ENCODE measurements at regions not wholly inside any gene's neighbourhood (a gene's known extent, or its start where the extent isn't known, plus 50 kb on each side); places are given as distances from the start of the nearest gene placed in this dataset.

DNA sequence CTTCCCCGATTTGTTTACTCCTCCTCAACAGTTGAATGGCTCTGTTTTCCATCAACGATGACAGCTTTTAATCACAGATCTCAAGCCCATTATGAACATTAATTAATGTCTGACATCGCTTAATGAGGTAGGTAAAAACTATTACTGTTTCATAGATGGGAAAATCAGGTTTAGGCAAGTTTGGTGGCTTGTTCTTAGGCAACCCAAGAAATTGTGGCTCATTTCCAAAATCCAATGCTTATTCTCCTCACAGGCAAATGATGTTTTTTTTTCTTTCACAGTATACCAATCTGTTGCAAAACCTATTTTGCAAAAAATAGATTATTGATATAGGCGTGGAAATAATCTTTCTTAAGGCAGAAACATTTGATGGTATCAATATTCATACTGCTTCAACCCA lies 70.8 kb upstream of the CHD1 start:
- intact Hi-C loops (cut with micrococcal nuclease): no loop called here
- no TSS peak for BruUV-seq (replicated peaks)
- no peak overlapping the region for H3K27ac Mint-ChIP-seq (ENCODE audit: low read depth, unreplicated experiment)
- no peak for TF ChIP-seq CTCF (IDR thresholded peaks at IDR 0.05; ENCODE audit: unreplicated experiment)
- ChIA-PET POLR2A (interaction anchor here (0.6 to 2.8 kb wide), 4 partner anchors 55 to 1457 kb away, joined by 3 to 23 read pairs (median 3); partner anchors contain the start of gene CHD1), CTCF (interaction anchor here (0.7 kb wide), 1 partner anchor 56 kb away, joined by 3 read pairs; no protein-coding TSS in a partner anchor)
- DNase-seq (ENCODE audit: unreplicated experiment): peak; percentile 50
- H3K4me1 Mint-ChIP-seq (ENCODE audit: insufficient read depth, unreplicated experiment): peaks cover 18% of the 10 kb centered on the region
- no peak overlapping the region for H3K4me3 Mint-ChIP-seq (ENCODE audit: unreplicated experiment)
- no peaks in the 10 kb centered on the region for H3K27me3 Mint-ChIP-seq (ENCODE audit: insufficient read depth, unreplicated experiment)
- no peaks in the 10 kb centered on the region for H3K36me3 Mint-ChIP-seq (ENCODE audit: insufficient read depth, unreplicated experiment)
- no peaks in the 10 kb centered on the region for H3K9me3 Mint-ChIP-seq (ENCODE audit: unreplicated experiment)

GRCh38 chr5:98997000-98997399 lies 68.2 kb upstream of the CHD1 start:
- Mint-ChIP-seq H3K4me1 (ENCODE audit: insufficient read depth, unreplicated experiment) (peaks cover 18% of the 10 kb centered on the region), H3K27ac (ENCODE audit: low read depth, unreplicated experiment) (no peak overlapping the region), H3K27me3 (ENCODE audit: insufficient read depth, unreplicated experiment) (no peaks in the 10 kb centered on the region), H3K9me3 (ENCODE audit: unreplicated experiment) (no peaks in the 10 kb centered on the region), H3K36me3 (ENCODE audit: insufficient read depth, unreplicated experiment) (no peaks in the 10 kb centered on the region), H3K4me3 (ENCODE audit: unreplicated experiment) (no peak overlapping the region)
- DNase-seq (ENCODE audit: unreplicated experiment): peak; percentile 52
- ChIA-PET POLR2A (no interaction called here), CTCF (no interaction called here)
- intact Hi-C loops (cut with micrococcal nuclease): no loop called here
- no peak for TF ChIP-seq CTCF (IDR thresholded peaks at IDR 0.05; ENCODE audit: unreplicated experiment)
- no TSS peak for BruUV-seq (replicated peaks)

DNA sequence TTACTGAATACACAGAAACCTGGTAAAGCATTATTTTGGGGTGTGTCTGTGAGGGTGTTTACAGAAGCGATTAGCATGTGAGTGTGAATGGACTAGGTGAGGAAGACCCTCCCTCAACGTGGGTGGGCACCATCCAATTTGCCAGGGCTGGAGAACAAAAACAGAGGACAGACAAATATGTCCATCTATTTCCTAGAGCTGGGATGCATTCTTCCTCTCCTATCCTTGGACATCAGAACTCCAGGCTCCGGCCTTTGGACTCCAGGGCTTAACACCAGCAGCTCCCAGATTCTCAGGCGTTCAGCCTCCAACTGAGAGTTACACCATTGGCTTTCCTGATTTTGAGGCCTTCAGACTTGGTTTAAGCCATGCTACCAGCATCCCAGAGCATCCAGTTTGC lies 65.8 kb upstream of the CHD1 start:
- H3K27me3 Mint-ChIP-seq (ENCODE audit: insufficient read depth, unreplicated experiment): no peaks in the 10 kb centered on the region
- no peak for TF ChIP-seq CTCF (IDR thresholded peaks at IDR 0.05; ENCODE audit: unreplicated experiment)
- ChIA-PET POLR2A (no interaction called here), CTCF (no interaction called here)
- no peak overlapping the region for H3K27ac Mint-ChIP-seq (ENCODE audit: low read depth, unreplicated experiment)
- peaks cover 4% of the 10 kb centered on the region for H3K4me1 Mint-ChIP-seq (ENCODE audit: insufficient read depth, unreplicated experiment)
- no peaks in the 10 kb centered on the region for H3K36me3 Mint-ChIP-seq (ENCODE audit: insufficient read depth, unreplicated experiment)
- intact Hi-C loops (cut with micrococcal nuclease): no loop called here
- no peak for DNase-seq (ENCODE audit: unreplicated experiment)
- BruUV-seq (replicated peaks): no TSS peak
- H3K4me3 Mint-ChIP-seq (ENCODE audit: unreplicated experiment): no peak overlapping the region
- no peaks in the 10 kb centered on the region for H3K9me3 Mint-ChIP-seq (ENCODE audit: unreplicated experiment)

- BruUV-seq (replicated peaks): no TSS peak
- no peak for TF ChIP-seq CTCF (IDR thresholded peaks at IDR 0.05; ENCODE audit: unreplicated experiment)
- DNase-seq (ENCODE audit: unreplicated experiment): no peak
- Mint-ChIP-seq H3K9me3 (ENCODE audit: unreplicated experiment) (no peaks in the 10 kb centered on the region), H3K4me1 (ENCODE audit: insufficient read depth, unreplicated experiment) (no peaks in the 10 kb centered on the region), H3K36me3 (ENCODE audit: insufficient read depth, unreplicated experiment) (no peaks in the 10 kb centered on the region), H3K27me3 (ENCODE audit: insufficient read depth, unreplicated experiment) (no peaks in the 10 kb centered on the region), H3K4me3 (ENCODE audit: unreplicated experiment) (no peak overlapping the region), H3K27ac (ENCODE audit: low read depth, unreplicated experiment) (no peak overlapping the region)
- intact Hi-C loops (cut with micrococcal nuclease): no loop called here
- ChIA-PET CTCF (interaction anchor here (0.6 to 1.1 kb wide), 5 partner anchors 11 to 1513 kb away, joined by 3 read pairs; no protein-coding TSS in a partner anchor), POLR2A (interaction anchor here (1.5 kb wide), 1 partner anchor 20 kb away, joined by 3 read pairs; no protein-coding TSS in a partner anchor)
Observed at GRCh38 chr5:98993512-98993911, 64.7 kb upstream of the CHD1 start.
